ENCODE measurements at regions not wholly inside any gene's neighbourhood (a gene's known extent, or its start where the extent isn't known, plus 50 kb on each side); places are given as distances from the start of the nearest gene placed in this dataset.

GRCh38 chr4:188450571-188450970 lies 311.3 kb downstream of the TRIML1 start:
- TF ChIP-seq EZH2phosphoT487 (IDR thresholded peaks at IDR 0.05; ENCODE audit: borderline replicate concordance, low read length): no peak
- no peak for TF ChIP-seq EZH2 (IDR thresholded peaks at IDR 0.05; ENCODE audit: low read length, unreplicated experiment)
- no peak for TF ChIP-seq CTCF (conservative IDR thresholded peaks at IDR 0.05; ENCODE audit: low read depth, low read length)
- CTCF ChIA-PET: no interaction called here
- H3K9me3 ChIP-seq (ENCODE audit: low read length): no peaks in the 10 kb centered on the region
- no peaks in the 10 kb centered on the region for H3K9me2 ChIP-seq (replicated peaks; ENCODE audit: low read length)
- H3K36me3 ChIP-seq (ENCODE audit: low read depth, low read length): no peaks in the 10 kb centered on the region
- no peaks in the 10 kb centered on the region for H3K27me3 ChIP-seq (ENCODE audit: low read length)
- H4K20me1 ChIP-seq (ENCODE audit: low read length): no peaks in the 10 kb centered on the region
- H2AFZ ChIP-seq (ENCODE audit: low read length): no peak overlapping the region
- no peak overlapping the region for H3K4me2 ChIP-seq (ENCODE audit: low read length)
- POLR2A ChIA-PET (ENCODE audit: unreplicated experiment): no interaction called here
- H3K4me3 ChIP-seq (ENCODE audit: low read length): no peak overlapping the region
- intact Hi-C loops (cut with micrococcal nuclease): no loop called here
- no peaks in the 10 kb centered on the region for H3K4me1 ChIP-seq (ENCODE audit: insufficient read depth, low read length)
- no TSS peak for BruUV-seq (replicated peaks)
- H3K9ac ChIP-seq (ENCODE audit: low read length): no peak overlapping the region
- H3K79me2 ChIP-seq (ENCODE audit: low read length): no peaks in the 10 kb centered on the region
- no peaks in the 10 kb centered on the region for H3F3A ChIP-seq (ENCODE audit: low read length, unreplicated experiment)
- ATAC-seq (no peak), DNase-seq (no peak)
- H3K27ac ChIP-seq (ENCODE audit: low read length): no peak overlapping the region

GRCh38 chr4:188452097-188452496 lies 312.9 kb downstream of the TRIML1 start:
- Histone ChIP-seq H4K20me1 (ENCODE audit: low read length) (no peaks in the 10 kb centered on the region), H3K9me2 (replicated peaks; ENCODE audit: low read length) (no peaks in the 10 kb centered on the region), H3K36me3 (ENCODE audit: low read depth, low read length) (no peaks in the 10 kb centered on the region), H3K9ac (ENCODE audit: low read length) (no peak overlapping the region), H3K27me3 (ENCODE audit: low read length) (no peaks in the 10 kb centered on the region), H3K4me1 (ENCODE audit: insufficient read depth, low read length) (no peaks in the 10 kb centered on the region), H3K27ac (ENCODE audit: low read length) (no peak overlapping the region), H3F3A (ENCODE audit: low read length, unreplicated experiment) (no peaks in the 10 kb centered on the region), H3K4me2 (ENCODE audit: low read length) (no peak overlapping the region), H3K9me3 (ENCODE audit: low read length) (no peaks in the 10 kb centered on the region), H3K4me3 (ENCODE audit: low read length) (no peak overlapping the region), H3K79me2 (ENCODE audit: low read length) (no peaks in the 10 kb centered on the region), H2AFZ (ENCODE audit: low read length) (no peak overlapping the region)
- no peak for TF ChIP-seq CTCF (conservative IDR thresholded peaks at IDR 0.05; ENCODE audit: low read depth, low read length)
- DNase-seq (no peak), ATAC-seq (no peak)
- BruUV-seq (replicated peaks): no TSS peak
- intact Hi-C loops (cut with micrococcal nuclease): no loop called here
- POLR2A ChIA-PET (ENCODE audit: unreplicated experiment): no interaction called here
- CTCF ChIA-PET: no interaction called here

GRCh38 chr4:188454575-188454974 lies 315.3 kb downstream of the TRIML1 start:
- intact Hi-C loops (cut with micrococcal nuclease): no loop called here
- ChIA-PET CTCF (no interaction called here), POLR2A (ENCODE audit: unreplicated experiment) (no interaction called here)
- TF ChIP-seq EZH2 (IDR thresholded peaks at IDR 0.05; ENCODE audit: low read length, unreplicated experiment): no peak
- Histone ChIP-seq H3K4me2 (ENCODE audit: low read length) (no peak overlapping the region), H3K4me1 (ENCODE audit: insufficient read depth, low read length) (no peaks in the 10 kb centered on the region), H2AFZ (ENCODE audit: low read length) (no peak overlapping the region), H3F3A (ENCODE audit: low read length, unreplicated experiment) (no peaks in the 10 kb centered on the region), H3K9ac (ENCODE audit: low read length) (no peak overlapping the region), H3K27me3 (ENCODE audit: low read length) (no peaks in the 10 kb centered on the region), H3K4me3 (ENCODE audit: low read length) (no peak overlapping the region), H3K79me2 (ENCODE audit: low read length) (no peaks in the 10 kb centered on the region), H3K36me3 (ENCODE audit: low read depth, low read length) (no peaks in the 10 kb centered on the region), H3K9me3 (ENCODE audit: low read length) (no peaks in the 10 kb centered on the region), H3K9me2 (replicated peaks; ENCODE audit: low read length) (no peaks in the 10 kb centered on the region), H3K27ac (ENCODE audit: low read length) (no peak overlapping the region), H4K20me1 (ENCODE audit: low read length) (no peaks in the 10 kb centered on the region)
- ATAC-seq: no peak
- no peak for DNase-seq
- no TSS peak for BruUV-seq (replicated peaks)

Data from PC-3 (cell line).